Stimulated activated CD8-positive, alpha-beta memory T cell treated with anti-CD3 and anti-CD28 coated beads, Interleukin-4, amount 100 ng/mL, for 4 hours (primary cell): ENCODE measurements at regions not wholly inside any gene's neighbourhood (a gene's known extent, or its start where the extent isn't known, plus 50 kb on each side); places are given as distances from the start of the nearest gene placed in this dataset.
A peak's percentile ranks its signal among the peaks of the same experiment; 100 is the strongest.
"Not testable (repeated sequence)": the region's sequence is repeated elsewhere in the genome, so short reads cannot be mapped to it uniquely, and the experiment has no call there.

ENCODE experiments used
- DNase-seq, 2 donors: peaks; one replicate each; pipeline ENCODE4 v3.0.0-alpha.2; 2020; ENCODE audit warnings: low read depth in 2 of 2, low spot score in 1 of 2

- DNase-seq, result no peak
Measured at GRCh38 chr3:107224026-107224596, 153.1 kb upstream of the CCDC54 start.

DNA sequence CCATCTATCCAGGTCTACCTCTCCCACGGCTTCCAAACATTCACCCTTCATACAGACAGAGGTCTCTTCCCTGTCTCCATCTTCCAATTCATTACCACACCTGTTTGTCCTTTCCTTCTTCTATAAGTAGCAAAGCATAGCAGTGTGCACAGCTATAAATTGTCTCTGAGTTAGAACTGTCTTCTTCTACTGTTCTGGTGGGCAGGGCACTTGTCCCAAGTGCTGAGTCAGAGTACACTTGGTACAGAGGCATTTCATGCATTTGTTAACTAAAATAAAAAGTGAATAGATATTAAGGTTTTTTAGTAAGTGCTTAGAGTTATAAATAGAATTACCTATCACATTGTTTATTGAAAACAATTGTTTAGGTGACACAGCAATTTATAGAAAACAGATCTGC, 150.1 kb upstream of the CCDC54 start:
- no peak for DNase-seq

DNA sequence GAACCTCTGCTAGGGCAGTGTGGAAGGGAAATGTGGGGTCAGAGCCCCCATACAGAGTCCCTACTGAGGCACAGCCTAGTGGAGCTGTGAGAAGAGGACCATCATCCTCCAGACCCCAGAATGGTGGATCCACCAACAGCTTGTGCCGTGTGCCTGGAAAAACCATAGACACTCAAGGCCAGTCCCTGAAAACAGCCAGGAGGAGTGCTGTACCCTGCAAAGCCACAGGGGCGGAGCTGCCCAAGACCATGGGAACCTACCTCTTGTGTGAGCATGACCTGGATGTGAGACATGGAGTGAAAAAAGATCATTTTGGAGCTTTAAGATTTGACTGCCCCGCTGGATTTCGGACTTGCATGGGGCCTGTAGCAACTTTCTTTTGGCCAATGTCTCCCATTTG, 143.4 kb upstream of the CCDC54 start:
- not testable (repeated sequence) for DNase-seq

- no peak for DNase-seq
Measured at GRCh38 chr3:107235193-107235927, 141.9 kb upstream of the CCDC54 start.

DNA sequence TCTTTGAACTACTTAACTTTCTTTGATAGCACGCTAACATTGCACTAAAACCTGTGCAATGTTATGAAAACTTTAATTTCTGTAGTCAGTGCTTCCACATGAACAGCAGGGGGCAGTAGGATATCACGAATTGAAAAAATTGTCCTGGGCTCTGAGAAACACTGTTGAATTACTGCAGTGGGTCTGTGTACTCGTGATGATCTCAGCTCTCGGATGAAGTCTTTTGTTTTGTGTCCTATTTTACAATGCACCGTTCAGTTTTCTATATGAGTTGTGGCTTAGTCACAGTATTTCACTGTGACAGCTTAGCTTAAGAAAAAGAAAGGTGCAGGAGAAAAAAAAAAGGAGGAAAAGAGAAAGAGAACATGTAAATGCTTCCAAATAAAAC, 141.3 kb upstream of the CCDC54 start:
- DNase-seq, result no peak

- no peak for DNase-seq
Measured at GRCh38 chr3:107236655-107237337, 140.4 kb upstream of the CCDC54 start.

GRCh38 chr3:107238787-107239186, 138.5 kb upstream of the CCDC54 start:
- no peak for DNase-seq

GRCh38 chr3:107239703-107240102, 137.5 kb upstream of the CCDC54 start:
- no peak for DNase-seq

DNA sequence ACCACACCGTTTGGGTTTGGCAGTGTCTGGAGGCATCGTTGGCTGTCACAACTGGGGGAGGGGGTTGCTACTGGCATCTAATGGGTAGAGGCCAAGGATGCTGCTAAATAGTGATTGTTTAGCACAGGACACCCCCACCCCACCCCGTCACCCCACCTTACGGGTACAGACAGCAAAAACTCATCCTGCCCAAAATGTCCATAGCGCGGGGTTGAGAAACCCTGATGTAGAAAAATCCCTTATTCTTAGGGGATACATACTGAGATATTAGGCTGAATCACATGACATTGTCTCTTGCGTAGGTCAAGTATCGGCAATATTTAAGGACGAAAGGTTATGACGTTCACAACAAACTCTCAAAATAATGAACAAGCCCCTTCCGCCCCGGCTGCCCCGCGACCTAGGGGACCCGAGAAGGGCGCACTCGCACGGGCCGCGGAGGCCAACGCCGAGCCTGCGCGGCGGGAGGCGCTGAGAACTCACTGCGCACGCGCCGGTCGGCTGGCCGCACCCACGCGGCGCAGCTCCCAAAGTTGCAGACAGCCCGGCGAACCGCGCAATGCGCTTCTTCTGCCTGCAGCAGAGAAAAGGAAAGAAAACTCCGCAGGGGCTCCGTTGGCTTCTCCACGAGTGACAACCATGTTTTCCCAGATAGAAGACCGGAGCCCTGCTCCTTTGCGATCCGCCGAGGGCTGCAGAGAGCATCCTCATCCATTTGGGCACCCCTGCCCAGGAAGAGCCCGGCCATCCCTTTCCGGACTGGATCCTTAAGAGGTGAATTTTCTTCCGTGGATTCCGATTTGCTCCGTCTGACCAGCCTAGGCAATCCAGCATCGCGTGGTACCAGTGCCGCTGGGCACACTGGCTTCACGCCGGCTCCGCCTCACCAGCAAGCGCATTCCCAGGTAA, 136.8 kb upstream of the CCDC54 start:
- DNase-seq, result peak; percentile 32 to 52

DNA sequence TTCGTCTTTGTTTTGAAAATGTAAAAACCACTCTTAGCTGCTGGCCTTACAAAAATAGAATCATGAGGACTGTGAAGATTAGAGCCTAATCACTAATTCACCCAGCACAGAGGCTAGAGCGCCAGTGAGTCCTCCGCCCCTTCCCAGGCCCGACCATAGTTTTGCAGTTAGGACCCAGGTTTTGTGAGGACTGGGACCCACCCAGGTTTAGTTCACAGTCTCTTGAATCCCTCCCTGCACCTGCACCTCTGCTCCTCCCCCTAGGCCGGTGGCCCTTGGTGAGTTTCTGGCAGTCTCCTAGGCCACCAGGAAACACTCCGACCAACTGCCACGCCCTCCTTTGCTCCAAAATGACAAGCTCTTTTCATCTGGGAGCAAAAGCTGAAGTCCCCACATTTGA, 136.0 kb upstream of the CCDC54 start:
- no peak for DNase-seq

DNA sequence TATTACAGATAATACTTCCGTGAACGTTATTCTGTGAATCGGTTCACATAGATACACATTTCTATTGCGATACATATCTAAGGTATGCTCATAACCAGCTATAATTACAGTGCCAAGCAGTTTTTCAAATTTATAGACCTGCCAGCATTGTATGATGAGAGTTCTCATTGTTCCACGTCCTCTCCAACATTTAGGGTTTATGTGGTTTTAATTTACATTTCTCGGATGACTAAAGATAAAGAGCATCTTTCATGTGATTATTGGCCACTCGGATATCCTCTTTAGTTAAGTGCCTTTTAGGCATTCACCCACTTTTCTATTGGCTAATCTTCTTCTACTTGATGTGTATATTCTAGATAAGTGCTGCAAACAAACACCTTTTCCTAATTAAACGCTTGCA, 134.7 kb upstream of the CCDC54 start:
- DNase-seq, result no peak

DNA sequence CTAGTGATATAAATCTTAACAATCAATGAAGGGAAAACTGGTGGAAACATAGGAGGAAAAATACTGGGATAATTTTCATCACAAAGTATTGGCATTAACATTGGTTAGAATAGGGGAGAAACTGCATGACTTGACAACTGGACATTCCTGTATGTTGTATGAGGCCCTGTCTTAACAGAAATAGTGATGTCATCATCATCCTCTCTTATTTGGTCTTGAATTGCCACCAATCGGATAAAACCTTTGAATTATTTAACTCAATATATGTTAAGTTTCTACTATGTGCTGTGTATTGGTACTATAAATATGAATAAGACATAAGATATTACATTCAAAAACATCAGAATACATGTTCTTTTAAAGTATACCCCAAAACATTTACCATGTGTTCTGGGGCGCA, 130.1 kb upstream of the CCDC54 start:
- DNase-seq, result no peak

DNA sequence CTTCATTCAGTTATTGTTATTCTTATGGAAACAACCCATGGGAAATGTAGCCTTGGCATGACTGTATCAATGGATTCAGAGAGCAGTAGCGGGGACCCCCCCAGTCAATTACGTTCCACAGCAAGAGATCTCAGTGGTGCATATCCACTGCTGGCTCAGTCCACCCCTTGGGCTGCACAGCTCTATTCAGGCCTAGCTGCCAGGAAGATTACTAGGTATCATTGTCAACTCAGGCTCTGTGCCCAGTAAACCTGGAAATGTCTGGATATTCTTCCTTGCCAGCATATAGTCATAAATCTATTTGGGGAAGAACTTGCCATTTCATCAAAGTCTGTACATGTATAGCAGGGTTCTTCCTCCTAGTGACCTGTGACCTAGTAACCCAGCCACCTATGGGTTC, 128.1 kb upstream of the CCDC54 start:
- DNase-seq, result no peak

GRCh38 chr3:107250221-107250620, 127.0 kb upstream of the CCDC54 start:
- no peak for DNase-seq

GRCh38 chr3:107251819-107252218, 125.4 kb upstream of the CCDC54 start:
- no peak for DNase-seq

DNA sequence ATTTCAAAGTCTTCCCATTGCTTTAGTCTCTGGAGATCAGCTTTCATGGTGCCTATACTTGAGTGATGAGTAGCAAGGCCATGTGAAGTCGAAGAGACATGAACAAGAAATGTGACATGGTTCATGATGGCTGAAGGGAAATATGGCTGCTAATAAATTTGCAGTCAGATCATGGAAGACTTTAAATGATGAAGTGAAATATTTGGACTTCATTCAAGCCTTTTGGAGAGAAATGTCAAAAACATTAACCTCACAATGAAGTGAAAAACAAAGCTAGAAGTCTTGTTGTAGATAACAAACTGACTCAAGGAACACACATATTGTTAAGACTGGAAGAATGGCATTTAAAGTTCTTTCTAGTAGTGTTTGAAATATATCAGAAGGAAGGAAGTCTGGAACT, 120.3 kb upstream of the CCDC54 start:
- DNase-seq, result no peak

- no peak for DNase-seq
Measured at GRCh38 chr3:107258300-107258699, 118.9 kb upstream of the CCDC54 start.

DNA sequence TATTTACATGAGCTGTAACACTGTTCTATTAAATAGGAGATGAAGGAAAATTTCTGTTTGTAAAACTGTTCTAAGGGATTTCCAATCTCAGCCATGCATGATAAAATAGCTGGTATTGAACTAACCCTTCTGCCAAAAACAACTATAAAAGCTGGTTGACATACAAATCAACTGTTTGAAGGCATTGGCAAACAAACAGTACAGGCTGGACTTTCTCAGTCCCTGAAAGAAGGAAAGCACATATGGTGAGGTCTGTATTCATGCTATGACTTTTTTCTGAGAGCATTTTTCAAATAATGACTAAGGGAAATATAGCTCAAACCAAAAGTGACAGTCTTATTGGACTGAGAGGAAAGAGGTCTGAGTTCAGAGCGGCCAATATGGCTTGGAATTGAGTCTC, 117.0 kb upstream of the CCDC54 start:
- DNase-seq, result no peak

- no peak for DNase-seq
Measured at GRCh38 chr3:107263269-107264021, 113.8 kb upstream of the CCDC54 start.

DNA sequence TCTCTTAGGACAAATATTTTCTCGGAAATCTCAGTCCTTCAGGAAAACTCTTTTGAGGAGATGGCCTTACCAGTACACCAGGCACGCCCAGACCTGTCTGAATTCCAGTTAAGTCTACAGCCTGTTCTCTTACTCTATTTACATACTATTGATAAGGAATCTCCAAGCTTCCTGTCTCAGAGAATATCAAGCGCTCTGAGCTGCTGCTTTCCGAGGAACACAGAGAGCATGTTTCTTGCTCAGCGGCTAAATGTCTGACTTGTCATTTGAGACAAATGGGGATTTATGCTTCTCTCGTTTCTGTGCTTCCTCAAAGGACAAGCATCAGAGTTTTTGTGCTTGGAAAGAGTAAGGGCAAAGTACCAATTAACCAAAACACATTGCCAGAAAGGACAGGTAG, 112.4 kb upstream of the CCDC54 start:
- no peak for DNase-seq

- no peak for DNase-seq
Measured at GRCh38 chr3:107265526-107265925, 111.7 kb upstream of the CCDC54 start.
